ENCODE measurements at regions not wholly inside any gene's neighbourhood (a gene's known extent, or its start where the extent isn't known, plus 50 kb on each side); places are given as distances from the start of the nearest gene placed in this dataset.

GRCh38 chr11:109147726-109148125, 274.3 kb upstream of the C11orf87 start:
- TF ChIP-seq CEBPB (IDR thresholded peaks at IDR 0.05; ENCODE audit: low read depth): no peak
- TF ChIP-seq CTCF (IDR thresholded peaks at IDR 0.05 in 2 of 3, conservative IDR thresholded peaks at IDR 0.05 in 1 of 3; ENCODE audit: borderline replicate concordance in 1 of 3, insufficient read depth in 1 of 3, low read depth in 2 of 3, low read length in 2 of 3): no peak
- no peak for TF ChIP-seq EZH2 (IDR thresholded peaks at IDR 0.05)
